GM18858 (cell line): ENCODE measurements at regions not wholly inside any gene's neighbourhood (a gene's known extent, or its start where the extent isn't known, plus 50 kb on each side); places are given as distances from the start of the nearest gene placed in this dataset.
"Not testable (repeated sequence)": the region's sequence is repeated elsewhere in the genome, so short reads cannot be mapped to it uniquely, and the experiment has no call there.

Source experiments
- ATAC-seq: cut with Tn5 transposase; IDR thresholded peaks from one replicate; pipeline ENCODE4 v1.9.1; 2021; ENCODE audit not compliant: unreplicated experiment

DNA sequence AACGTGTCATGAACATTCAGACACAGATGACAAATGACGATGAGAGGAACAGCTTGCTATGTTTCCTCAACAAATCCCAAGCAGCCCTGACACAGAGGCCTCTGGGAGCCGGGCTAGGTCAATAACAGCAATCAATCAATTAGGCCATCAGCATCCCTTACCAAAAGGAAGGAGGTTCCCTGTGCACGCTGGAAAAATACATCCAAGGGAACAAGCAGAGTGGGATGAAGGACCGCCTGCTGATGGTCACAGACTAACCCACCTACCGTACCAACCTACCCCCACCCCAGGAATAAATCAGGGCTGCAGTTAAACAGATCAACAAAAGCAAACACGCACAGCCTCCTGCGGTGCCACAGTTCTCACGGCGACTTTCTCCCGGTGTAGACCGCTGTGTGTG is 265.1 kb upstream of the SFSWAP start:
- ATAC-seq, result no peak

DNA sequence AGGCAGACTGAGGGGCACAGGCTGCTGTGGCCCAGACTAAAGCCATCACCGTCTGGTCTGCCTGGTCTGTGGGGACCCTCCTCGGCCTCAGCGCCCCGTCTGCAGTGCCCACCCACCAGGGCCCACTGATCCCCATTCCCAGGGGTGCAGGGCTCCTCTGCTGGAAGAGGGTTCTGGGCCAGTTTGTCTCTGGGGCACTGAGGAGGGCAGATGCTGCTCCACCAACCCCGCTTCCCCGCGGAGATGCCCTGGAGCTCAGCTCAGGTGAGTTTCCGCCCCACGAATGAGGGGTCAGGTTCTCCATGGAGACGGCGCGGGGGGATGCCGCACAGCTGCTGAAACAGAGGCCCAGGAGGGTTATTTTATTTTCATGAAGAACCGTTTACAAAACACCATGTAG is 263.3 kb upstream of the SFSWAP start:
- ATAC-seq, result not testable (repeated sequence)

DNA sequence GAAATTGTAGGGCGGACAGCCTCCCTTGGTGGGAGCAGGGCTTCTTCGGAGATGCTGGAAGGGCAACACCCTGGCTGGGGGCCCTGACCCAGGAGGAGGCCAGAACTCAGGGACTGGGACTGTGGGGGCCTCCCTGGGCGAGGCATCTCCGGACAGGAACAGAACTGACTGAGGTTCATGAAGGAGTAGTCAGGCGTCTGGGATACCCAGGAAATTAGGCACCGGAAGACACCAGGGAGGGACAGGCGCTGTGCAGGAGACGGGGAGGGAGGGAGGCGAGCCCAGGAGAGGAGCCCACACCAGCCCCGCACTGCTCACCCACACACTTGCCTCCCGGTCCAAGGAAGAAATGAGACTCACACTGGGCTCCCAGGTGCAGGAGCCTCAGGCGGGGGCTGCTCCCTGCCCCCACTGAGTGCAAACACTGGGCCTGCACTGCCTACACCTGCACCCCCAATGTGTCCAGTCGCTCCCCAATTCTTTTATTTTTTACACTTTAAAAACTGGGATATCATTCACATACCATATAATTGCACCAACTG is 262.6 kb upstream of the SFSWAP start:
- no peak for ATAC-seq

DNA sequence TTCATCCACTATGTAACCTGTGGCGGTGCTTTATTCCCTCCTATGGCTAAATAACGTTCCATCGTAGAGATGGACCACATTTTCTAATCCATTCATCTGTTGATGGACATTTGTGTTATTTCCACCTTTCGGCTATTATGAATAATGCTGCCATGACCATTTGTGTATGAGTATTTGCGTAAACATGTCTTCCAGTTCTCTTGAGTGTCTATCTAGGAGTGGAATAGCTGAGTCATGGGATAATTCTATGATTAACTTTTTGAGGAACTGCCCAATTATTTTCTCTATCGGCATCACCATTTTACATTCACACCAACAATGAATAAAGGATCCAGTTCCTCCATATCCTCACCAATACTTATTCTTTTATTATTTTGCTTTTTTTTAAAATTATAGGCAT is 261.9 kb upstream of the SFSWAP start:
- no peak for ATAC-seq

DNA sequence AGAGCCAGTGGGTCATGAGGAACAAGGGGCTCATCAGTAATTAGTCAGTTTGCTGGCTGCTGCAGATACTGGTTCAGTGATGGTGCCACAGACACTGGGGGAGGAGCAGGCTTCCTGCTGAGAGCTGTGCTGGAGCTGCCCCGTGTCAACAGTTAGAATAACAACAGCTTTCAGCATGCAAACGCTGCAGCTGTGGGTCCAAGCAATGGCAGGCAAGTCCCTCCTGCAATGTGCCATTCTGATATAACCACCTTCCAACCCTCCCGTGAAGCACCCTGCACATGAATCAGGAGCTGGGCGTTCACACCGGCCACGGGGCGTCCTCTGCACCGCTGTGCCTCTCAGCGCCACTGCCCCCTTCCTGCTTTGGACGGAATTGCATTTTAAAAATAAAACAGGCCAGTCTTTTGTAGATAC is 258.4 kb upstream of the SFSWAP start:
- no peak for ATAC-seq

DNA sequence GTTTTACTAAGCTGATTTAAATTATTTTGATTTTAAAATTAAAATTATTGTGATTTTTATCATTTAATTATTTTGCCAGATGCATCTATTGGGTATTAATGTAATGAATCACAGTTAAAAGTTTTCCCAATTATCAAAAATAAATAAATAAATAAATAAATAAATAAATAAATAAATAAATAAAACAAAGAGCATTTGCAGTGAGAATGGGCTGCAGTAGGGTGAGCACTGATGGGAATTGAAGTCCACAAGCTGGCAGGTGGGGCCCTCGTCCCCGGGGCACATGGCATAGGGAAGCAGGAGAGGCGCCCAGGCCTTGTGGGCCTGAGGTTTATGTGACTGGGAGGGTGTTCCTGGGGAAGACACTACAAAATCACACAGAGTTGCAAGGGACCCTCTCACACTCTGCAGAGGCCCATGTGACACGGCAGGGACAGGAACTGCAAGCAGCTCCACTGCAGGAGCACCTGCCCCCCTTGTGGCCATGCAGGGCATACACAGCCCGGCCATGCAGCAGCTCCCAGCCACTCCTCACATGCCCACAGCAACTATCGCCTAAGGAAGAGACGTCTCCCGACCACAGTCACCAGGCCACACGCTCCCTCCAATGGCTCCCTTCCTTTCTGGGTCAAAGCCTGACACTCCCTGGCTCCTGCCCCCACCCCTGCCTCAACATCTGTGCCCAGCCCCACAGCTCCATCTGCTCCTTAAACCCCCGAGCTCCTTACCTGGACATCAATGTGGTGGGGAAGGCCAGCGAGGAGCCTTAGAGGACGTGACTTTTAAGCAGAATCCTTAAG is 256.3 kb upstream of the SFSWAP start:
- peak; percentile 92 for ATAC-seq

DNA sequence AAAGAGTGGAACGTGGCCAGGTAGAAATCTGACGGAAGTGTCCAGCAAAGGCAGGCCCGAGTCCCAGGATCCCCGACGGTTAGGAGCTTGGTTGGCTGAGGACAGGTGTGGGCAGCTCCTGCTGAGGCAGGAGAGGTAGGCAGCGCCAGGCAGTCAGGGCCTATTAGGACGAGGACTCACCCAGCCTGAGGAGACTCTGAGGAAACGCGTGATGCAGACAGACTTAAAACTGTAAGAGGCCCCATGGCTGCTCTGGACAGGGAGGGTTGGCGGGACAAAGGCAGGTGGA is 255.7 kb upstream of the SFSWAP start:
- no peak for ATAC-seq

DNA sequence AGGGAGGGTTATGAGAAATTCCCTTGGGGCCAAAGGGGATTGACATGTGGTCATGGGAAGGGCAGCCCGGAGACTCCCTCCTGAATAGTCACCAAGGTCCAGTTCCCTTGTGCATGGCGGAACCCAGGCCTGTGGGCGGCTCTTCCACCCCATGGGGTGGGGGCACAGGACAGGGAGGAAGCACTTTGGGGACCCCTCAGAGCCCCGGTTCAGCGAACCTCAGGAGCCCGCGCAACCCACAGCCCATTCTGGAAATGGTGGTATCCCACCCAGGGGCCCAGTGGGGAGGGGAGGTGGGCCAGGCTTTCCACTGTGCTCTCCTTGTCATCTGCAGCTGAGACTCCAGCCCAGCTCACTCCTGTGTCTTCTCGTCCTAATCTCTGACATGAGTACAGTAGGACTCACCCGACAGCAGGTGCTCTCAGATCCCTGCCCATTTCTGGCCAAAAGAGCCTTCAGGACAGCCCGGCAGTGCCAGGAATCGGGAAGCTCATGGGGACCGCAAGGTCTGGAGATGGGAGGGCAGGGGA is 255.2 kb upstream of the SFSWAP start:
- ATAC-seq, result no peak

DNA sequence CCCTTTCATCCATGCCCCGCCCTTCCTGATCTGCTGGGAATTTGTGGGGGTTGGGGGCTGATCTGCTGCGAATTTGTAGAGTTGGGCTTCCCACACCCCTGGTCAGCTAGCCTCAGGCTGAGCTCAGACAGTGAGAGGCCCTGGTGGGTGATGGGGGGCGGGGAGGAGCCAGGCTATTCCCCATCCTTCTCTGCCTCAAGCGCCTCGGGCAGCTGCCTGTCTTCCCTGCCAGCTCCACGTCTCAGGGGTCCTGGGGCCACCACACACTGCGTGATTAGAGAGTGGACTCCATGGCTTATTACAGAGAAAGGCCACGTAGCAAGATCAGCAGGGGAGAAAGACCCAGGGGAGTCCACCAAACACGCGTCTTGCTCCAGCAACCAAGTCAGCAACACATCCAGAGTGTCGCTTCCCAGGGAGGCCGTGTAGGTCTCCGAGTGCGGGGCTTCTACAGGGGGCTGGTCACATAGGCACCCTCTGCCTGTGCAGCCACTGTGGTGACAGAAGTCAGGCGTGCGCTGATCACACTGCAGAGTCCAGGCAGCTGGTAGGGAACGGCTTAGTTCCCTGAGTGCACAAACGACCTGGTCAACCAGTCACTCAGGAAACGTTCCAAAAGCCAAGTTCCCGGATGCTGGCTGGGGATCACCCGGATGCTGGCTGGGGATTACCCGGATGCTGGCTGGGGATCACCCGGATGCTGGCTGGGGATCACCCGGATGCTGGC is 254.4 kb upstream of the SFSWAP start:
- no peak for ATAC-seq

DNA sequence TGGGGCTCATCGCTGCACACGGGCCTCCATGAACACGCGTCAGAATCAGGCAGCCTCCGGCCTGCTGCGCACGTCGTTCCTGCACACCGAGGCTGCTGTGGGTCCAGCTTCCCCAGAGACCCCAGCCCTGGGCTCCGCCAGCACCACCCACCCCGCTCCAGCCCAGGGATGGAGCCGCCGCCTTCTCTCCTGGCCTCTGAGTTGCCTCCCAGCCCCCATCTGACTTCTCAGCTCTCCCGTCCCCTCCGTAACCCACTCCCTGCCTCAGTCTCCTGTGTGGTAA is 253.9 kb upstream of the SFSWAP start:
- no peak for ATAC-seq

DNA sequence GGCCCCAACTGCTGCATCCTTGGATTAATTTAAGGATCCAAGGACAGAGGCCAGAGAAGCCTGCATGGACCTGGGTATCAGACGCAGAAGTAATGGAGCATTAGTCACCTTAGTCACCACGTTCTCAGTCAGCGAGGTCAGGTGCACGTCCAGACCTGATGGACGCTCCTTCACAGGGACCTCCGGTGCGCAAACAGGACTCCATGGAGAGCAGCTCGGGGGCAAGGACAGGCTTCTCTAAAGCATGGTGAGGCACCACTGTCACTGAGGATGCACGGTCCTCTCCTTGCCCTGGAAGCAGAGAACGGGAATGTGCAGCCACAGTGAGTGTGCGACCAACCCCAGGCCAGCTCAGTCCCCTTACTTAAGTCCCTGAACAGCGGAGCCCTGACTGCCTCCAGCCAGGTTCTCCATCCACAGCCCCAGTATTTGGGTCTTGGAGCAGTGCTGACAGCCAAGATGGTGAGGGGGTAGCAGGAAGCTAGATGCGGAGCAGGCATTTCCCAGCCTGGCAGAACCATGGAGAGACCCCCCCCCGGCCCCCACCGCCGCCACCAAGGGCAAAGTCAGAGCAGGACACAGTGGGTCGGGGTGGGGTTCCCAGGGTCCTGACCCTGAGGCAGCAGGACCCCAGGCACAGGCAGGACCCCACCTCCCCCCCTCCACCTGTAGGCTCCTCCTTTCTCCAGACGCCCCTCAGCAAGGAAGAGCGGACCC is 253.4 kb upstream of the SFSWAP start:
- ATAC-seq, result no peak

DNA sequence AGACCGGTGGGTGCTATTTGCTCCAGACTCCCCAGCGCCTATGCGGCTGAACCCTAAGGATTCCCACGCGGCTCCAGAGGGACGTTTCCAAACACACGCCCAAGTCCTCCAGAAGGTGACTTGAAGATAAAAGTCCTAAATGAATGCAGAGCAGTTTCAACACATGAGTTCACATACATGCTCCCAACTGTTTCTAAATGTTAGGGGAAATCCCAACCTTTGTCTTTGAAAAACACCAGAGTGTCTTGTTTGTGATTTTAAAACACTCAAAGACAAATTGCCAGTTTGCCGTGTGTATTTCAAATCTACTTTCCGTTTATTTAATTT is 252.9 kb upstream of the SFSWAP start:
- no peak for ATAC-seq

DNA sequence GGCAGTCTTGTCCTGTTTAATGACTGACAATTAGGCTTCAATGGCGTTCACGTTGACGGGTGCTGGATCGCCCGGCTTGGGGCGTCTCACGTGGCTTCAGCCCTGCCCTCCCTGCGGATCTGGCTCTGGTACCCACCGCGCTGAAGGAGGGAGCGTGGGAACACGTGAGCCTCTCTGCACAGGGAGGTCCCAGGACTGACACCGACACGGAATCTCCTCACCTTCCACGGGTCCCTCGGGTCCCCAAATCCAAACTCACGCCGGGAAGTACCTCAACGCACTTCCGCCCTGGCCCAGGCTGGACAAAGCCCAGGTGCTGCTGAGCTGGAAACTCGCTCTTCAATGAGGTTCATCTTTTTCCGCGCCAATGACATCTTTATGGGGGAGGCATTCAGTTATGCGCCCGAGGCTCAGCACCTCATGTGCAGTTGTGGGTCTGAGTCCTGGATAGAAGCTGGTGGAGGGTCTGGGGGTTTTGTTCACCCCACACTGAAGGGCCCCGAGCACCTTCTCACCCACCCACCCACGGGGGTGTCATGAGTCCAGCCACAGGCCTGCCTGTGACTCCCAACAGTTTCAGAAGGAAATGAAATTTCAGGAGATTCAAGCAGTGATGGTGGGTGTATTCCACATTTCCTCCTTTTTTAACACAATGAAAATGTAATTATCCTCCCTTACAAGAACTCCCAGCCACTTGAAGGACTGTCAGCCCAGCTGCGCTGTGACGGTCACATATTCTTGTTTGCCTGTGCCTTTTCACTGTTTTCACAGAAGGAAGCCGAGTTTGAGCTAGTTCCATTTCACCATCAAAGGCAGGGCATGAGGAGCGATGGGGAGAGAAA is 251.7 kb upstream of the SFSWAP start:
- ATAC-seq, result no peak

DNA sequence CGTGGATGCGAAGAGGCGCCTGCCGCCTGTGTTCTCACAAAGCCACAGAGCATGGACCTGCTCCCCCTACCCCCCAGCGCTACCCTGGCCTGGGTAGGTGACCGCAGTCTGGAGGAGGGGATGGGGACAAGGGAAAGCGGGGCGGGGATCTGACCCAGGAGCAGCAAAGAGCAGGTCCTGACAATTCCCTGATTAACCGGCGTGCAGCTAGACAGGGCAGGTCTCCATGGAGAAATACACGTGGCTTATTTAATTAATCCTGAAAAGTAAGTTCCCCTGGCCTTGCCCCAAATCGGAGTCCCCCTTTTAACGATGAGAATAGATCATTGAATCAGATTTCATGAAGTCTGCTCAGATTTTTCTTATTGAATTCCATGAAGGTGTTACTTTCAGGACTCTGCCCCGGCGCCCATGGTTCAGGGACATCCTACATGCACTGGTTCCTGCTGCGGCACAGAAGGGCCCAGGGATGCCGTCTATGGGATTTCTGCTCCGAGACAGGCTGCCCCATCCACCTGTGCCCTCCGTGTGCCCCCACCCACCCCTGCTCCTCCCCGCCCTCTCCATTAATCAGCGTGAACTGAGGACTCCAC is 251.0 kb upstream of the SFSWAP start:
- no peak for ATAC-seq

DNA sequence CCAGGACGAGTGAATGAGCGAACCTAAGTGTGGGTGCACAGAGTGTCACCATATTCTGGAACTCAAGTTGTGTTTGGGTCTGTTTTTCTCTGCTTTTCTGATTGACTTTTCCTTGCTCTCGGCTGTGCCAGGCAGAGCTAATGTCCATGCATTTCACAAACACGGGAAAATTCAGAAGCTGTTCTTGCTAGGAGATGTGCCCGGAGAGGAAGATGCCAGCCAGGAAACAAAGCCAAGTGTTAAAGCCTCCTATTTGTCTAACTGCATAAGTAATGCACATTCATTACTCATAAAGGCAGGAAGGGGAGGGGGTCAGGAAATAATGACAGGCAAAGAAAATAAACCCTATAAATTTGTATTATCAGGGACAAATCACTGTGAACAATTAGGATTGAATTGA is 250.4 kb upstream of the SFSWAP start:
- no peak for ATAC-seq

DNA sequence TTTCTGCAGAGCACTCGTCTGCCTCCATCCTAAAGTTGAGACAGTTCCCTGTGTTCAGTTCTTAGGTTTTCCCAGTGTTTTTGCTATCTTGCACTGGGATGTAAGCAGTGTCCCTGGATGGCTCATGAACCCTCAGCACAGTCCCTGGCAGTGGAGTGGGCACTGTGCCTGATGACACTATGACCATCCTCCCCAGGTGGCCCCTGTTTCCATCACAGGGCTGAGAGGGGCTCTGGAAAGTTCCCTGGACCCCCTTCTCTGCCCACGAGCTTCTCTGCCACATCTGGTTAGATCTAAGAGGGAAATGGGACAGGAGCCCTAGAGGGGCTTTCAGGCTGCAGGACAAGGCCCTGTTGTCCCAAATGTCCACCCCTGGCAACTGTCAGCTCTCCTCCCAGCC is 249.8 kb upstream of the SFSWAP start:
- no peak for ATAC-seq

DNA sequence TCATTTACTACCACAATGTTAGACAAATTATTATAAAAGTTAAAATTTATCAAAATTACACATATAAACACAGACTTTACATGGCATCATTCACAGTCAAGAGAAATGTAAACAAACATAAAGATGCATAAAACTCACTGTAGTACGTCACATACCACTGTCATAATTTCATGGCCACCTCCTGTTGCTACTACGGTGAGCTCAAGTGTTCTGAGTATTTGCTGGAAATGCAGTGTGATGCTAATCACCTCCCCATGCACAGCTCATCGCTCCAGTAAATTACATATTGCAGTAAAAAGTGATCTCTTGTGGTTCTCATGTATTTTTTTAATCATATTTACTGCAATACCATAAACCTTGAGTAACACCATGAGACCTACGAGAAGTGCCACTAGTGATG is 247.7 kb upstream of the SFSWAP start:
- ATAC-seq, result no peak

DNA sequence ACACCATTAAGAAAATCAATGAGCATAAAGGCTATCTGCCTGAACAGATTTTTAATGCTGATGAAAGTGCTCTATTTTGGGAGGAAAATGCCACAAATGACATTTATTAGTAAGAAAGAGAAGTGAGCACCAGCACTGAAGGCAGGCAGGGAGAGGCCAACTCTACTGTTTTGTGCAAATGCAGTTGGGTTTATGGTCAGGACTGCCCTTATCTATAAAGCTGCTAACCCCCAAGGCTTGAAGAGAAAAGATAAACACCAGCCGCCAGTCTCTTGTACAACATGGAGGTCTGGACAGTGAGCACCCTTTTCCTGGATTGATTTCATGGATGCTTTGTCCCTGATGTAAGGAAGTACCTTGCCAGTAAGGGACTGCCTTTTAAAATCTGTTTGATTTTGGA is 246.8 kb upstream of the SFSWAP start:
- no peak for ATAC-seq

DNA sequence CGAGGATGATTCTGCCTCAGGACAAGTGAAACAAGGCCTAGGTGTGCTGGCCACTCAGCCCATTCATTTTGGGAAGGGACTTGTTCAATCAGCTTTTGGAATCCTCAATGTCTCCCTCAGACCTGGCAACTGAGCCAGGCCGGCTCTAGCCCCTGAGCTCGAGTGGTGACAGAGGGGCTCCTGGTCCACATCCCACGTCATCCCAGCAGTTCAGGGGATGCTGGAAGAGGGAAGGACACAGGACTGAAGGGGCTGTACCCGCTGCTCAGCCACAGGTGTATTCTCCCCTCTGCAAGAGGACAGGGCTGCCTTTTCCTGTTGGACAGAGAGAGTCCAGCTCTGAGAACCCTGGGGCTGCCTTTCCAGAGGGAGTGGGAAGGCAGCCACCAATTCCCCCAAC is 244.6 kb upstream of the SFSWAP start:
- ATAC-seq, result no peak

DNA sequence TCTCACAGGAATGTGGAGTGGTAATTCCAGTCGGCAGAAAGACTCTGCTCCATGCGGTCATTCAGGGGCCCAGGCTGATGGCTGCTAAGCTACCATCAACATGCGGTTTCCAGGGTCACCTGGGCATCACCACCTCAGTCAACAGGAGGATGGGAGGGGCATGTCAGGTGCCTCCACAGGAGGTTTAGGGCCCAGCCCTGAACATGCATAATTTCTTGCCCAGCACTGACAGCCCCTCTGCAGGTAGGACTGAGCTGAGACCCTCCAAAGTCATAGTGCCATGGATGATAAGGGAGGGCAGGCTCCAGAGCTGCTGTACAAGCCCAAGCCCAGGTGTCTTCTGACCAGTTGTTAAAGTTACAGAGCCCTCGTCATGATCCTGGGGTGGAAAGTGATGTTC is 244.0 kb upstream of the SFSWAP start:
- ATAC-seq, result no peak

DNA sequence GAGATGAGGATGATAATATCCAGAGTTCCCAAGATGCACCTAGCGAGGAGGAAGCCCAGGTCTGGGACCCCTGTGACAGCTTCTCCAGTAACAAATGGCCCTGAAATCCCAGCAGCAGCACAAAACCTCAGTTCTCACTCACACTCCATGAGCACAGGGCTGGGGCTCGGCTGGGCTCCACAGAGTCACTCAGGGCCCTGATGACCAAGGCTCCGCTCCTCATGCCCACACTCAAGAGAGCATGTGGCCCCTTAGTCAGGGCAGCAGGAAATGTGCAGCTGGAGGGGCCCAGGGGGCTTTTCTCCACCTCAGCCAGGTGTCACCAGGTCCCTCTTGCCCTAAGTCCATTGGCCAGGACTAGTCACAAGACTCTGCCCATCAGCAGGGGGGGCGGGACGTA is 242.7 kb upstream of the SFSWAP start:
- ATAC-seq, result no peak
